HFFc6 (cell line): ENCODE measurements at regions not wholly inside any gene's neighbourhood (a gene's known extent, or its start where the extent isn't known, plus 50 kb on each side); places are given as distances from the start of the nearest gene placed in this dataset.
"Not testable (repeated sequence)": the region's sequence is repeated elsewhere in the genome, so short reads cannot be mapped to it uniquely, and the experiment has no call there.

ENCODE experiments used
- DNase-seq: peaks from one replicate; pipeline ENCODE4 v3.0.0-alpha.2; 2018
- H3K27ac Mint-ChIP-seq: 2 replicates; pipeline ENCODE4 v1.8.0; 2020; ENCODE audit warnings: mild to moderate bottlenecking, mixed read lengths
- H3K27me3 Mint-ChIP-seq: 2 replicates; pipeline ENCODE4 v1.8.0; 2021; ENCODE audit warnings: mild to moderate bottlenecking, moderate library complexity, mixed read lengths; ENCODE audit not compliant: insufficient read depth
- H3K36me3 Mint-ChIP-seq: 2 replicates; pipeline ENCODE4 v1.8.0; 2021; ENCODE audit warnings: low read depth, mixed read lengths
- H3K4me1 Mint-ChIP-seq: 2 replicates; pipeline ENCODE4 v1.8.0; 2020; ENCODE audit warnings: low read depth, mixed read lengths
- H3K4me3 Mint-ChIP-seq: 2 replicates; pipeline ENCODE4 v1.8.0; 2020; ENCODE audit warnings: mild to moderate bottlenecking, moderate library complexity, mixed read lengths
- H3K9me3 Mint-ChIP-seq: 2 replicates; pipeline ENCODE4 v1.8.0; 2020; ENCODE audit warnings: mild to moderate bottlenecking, mixed read lengths
- CTCF ChIP-seq: fragments of 200-600 bp; sonication (generic); IDR thresholded peaks from 2 replicates; pipeline ENCODE4 v1.5.0; 2021; ENCODE audit warnings: antibody characterized with exemption, mild to moderate bottlenecking

DNA sequence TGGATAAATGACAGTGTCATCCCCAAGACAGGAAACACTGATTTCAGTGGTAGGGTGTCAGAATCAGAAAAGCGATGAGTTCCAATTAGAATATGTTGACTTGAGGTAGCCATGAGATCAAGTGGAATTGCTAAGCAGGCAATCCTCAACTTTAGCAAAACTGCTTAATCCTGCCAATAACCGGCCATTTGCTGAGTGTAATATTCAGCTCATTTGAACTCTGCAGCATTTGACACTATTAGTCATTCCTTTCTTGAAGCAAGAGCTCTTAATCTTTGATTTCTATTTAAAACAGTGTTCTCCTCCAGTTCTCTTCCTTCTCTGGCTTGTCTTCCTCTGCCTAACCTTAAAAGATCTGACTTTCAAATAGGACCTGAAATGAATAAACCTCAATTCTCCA is 68.7 kb upstream of the DCLK2 start:
- Mint-ChIP-seq H3K9me3 (no peaks in the 10 kb centered on the region), H3K27me3 (no peaks in the 10 kb centered on the region; the same call in 1 of the 2 replicates), H3K27ac (no peak overlapping the region), H3K4me3 (no peak overlapping the region), H3K36me3 (peaks cover under 1% of the 10 kb centered on the region; the same call in 1 of the 2 replicates), H3K4me1 (peaks cover 16% of the 10 kb centered on the region)
- TF ChIP-seq CTCF = no peak
- DNase-seq = no peak

DNA sequence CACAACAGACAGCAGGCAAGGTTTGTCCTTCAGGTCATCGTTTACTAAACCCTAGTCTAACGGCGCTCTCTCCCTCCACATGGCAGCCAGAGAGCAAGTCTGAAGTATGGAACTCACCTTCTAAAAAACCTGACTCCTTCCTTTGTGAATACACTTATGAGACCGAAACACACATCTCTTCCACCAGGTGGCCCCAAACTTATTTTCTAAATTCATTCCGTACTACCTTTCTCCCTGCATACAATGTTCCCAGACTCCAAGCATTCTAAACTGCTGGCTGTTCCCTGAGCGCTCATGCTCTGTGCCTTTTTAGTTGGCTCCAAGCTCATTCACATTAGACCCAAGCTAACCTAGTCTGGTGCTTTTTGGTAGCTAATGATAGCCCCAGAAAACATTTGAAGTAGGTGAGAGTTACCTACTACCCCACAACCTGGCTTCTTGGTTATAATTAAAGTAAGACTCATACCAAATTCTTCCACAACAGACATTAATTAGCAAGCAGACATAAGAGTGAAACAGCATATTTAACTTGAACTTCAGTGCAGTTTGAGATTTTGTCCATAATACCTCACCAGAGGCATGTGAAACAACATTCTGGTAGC is 67.6 kb upstream of the DCLK2 start:
- H3K27ac Mint-ChIP-seq = no peak overlapping the region
- peaks cover 19% of the 10 kb centered on the region for H3K4me1 Mint-ChIP-seq
- peak; percentile 60 for DNase-seq
- H3K4me3 Mint-ChIP-seq = no peak overlapping the region
- no peaks in the 10 kb centered on the region; the same call in 1 of the 2 replicates for H3K27me3 Mint-ChIP-seq
- TF ChIP-seq CTCF = peak; percentile 85
- peaks cover 5% of the 10 kb centered on the region for H3K36me3 Mint-ChIP-seq
- H3K9me3 Mint-ChIP-seq = no peaks in the 10 kb centered on the region

DNA sequence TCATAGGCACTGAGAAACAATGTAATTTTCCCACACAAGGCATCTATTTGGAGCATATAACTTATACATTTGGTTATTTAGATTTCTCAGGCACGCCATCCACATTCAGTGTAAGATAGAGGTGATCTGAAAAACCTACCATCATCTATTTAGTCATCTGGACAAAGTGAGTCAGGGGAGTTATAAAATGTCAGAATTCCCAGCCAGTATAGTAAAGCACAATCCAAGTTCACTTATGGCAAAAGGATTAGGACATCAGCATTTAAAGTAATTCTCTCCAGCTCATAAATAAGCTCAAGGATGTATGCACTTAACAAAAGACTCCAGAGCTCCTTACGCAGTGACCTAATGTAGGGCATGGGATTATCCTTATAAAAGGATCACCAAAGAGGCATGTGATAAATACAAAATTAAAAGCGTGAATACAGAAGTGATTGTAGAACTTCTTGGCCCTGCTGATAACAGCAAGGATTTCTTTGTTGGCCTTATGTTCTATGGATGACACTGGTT is 65.3 kb upstream of the DCLK2 start:
- Mint-ChIP-seq H3K4me3 (no peak overlapping the region), H3K9me3 (no peaks in the 10 kb centered on the region), H3K27ac (no peak overlapping the region), H3K36me3 (peaks cover 16% of the 10 kb centered on the region), H3K27me3 (no peaks in the 10 kb centered on the region), H3K4me1 (peaks cover 19% of the 10 kb centered on the region)
- peak; percentile 42 for DNase-seq
- TF ChIP-seq CTCF = no peak

GRCh38 chr4:150015910-150016309 is 62.3 kb upstream of the DCLK2 start:
- DNase-seq, H3K4me3 Mint-ChIP-seq, H3K9me3 Mint-ChIP-seq, H3K27ac Mint-ChIP-seq, H3K27me3 Mint-ChIP-seq: not testable (repeated sequence)
- Mint-ChIP-seq H3K36me3 (peaks cover 25% of the 10 kb centered on the region), H3K4me1 (peaks cover 29% of the 10 kb centered on the region)

- H3K27me3 Mint-ChIP-seq, H3K27ac Mint-ChIP-seq, DNase-seq, H3K4me3 Mint-ChIP-seq, H3K9me3 Mint-ChIP-seq: not testable (repeated sequence)
- peaks cover 29% of the 10 kb centered on the region for H3K4me1 Mint-ChIP-seq
- peaks cover 25% of the 10 kb centered on the region for H3K36me3 Mint-ChIP-seq
Observed at GRCh38 chr4:150016621-150017020, 61.6 kb upstream of the DCLK2 start.

GRCh38 chr4:150018257-150018656 is 60.0 kb upstream of the DCLK2 start:
- peaks cover 20% of the 10 kb centered on the region for H3K4me1 Mint-ChIP-seq
- H3K9me3 Mint-ChIP-seq = peaks cover 6% of the 10 kb centered on the region
- H3K36me3 Mint-ChIP-seq = peaks cover 25% of the 10 kb centered on the region
- H3K4me3 Mint-ChIP-seq = no peak overlapping the region
- no peak for DNase-seq
- TF ChIP-seq CTCF = no peak
- no peak overlapping the region for H3K27ac Mint-ChIP-seq
- no peaks in the 10 kb centered on the region; the same call in 1 of the 2 replicates for H3K27me3 Mint-ChIP-seq
